ENCODE measurements at regions not wholly inside any gene's neighbourhood (a gene's known extent, or its start where the extent isn't known, plus 50 kb on each side); places are given as distances from the start of the nearest gene placed in this dataset.

- no peak overlapping the region for H3K9ac ChIP-seq (ENCODE audit: low read length)
- TF ChIP-seq EZH2phosphoT487 (IDR thresholded peaks at IDR 0.05; ENCODE audit: low read depth) (no peak), CTCF (IDR thresholded peaks at IDR 0.05; ENCODE audit: low read depth, low read length) (no peak)
- H3K4me3 ChIP-seq (ENCODE audit: low read length): no peak overlapping the region
- no peaks in the 10 kb centered on the region for H3K27me3 ChIP-seq (ENCODE audit: low read depth, low read length)
- no peaks in the 10 kb centered on the region for H3K9me3 ChIP-seq (ENCODE audit: insufficient read depth, low read length)
- no peaks in the 10 kb centered on the region for H3K4me1 ChIP-seq (ENCODE audit: low read length)
- no peak overlapping the region for H2AFZ ChIP-seq (ENCODE audit: low read depth, low read length)
- H3K27ac ChIP-seq (ENCODE audit: low read length): no peak overlapping the region
- H4K20me1 ChIP-seq (ENCODE audit: insufficient read depth, low read length): no peaks in the 10 kb centered on the region
- H3K36me3 ChIP-seq (replicated peaks; ENCODE audit: low read depth, low read length): no peaks in the 10 kb centered on the region
- no peak overlapping the region for H3K4me2 ChIP-seq (ENCODE audit: low read length)
- H3K79me2 ChIP-seq (ENCODE audit: low read length): no peaks in the 10 kb centered on the region
Measured at GRCh38 chr20:39808613-39809012, 846.5 kb downstream of the DHX35 start.

- H3K4me1 ChIP-seq (ENCODE audit: low read length): peaks cover 20% of the 10 kb centered on the region
- H3K79me2 ChIP-seq (ENCODE audit: low read length): no peaks in the 10 kb centered on the region
- peak overlapping the region; percentile 44 for H2AFZ ChIP-seq (ENCODE audit: low read depth, low read length)
- TF ChIP-seq EZH2phosphoT487 (IDR thresholded peaks at IDR 0.05; ENCODE audit: low read depth) (no peak), CTCF (IDR thresholded peaks at IDR 0.05; ENCODE audit: low read depth, low read length) (no peak)
- peak overlapping the region; percentile 34 for H3K27ac ChIP-seq (ENCODE audit: low read length)
- 0 out of 2 replicates have a peak overlapping the region, but pooled peaks have one; percentile 0 for H3K9ac ChIP-seq (ENCODE audit: low read length)
- H3K27me3 ChIP-seq (ENCODE audit: low read depth, low read length): no peaks in the 10 kb centered on the region
- no peaks in the 10 kb centered on the region for H3K36me3 ChIP-seq (replicated peaks; ENCODE audit: low read depth, low read length)
- H3K9me3 ChIP-seq (ENCODE audit: insufficient read depth, low read length): no peaks in the 10 kb centered on the region
- no peak overlapping the region for H3K4me3 ChIP-seq (ENCODE audit: low read length)
- H3K4me2 ChIP-seq (ENCODE audit: low read length): peak overlapping the region; percentile 20
- H4K20me1 ChIP-seq (ENCODE audit: insufficient read depth, low read length): no peaks in the 10 kb centered on the region
Measured at GRCh38 chr20:39800548-39800947, 838.4 kb downstream of the DHX35 start.

GRCh38 chr20:39800111-39800510, 838.0 kb downstream of the DHX35 start:
- Histone ChIP-seq H3K9me3 (ENCODE audit: insufficient read depth, low read length) (no peaks in the 10 kb centered on the region), H3K4me1 (ENCODE audit: low read length) (peaks cover 20% of the 10 kb centered on the region), H3K4me3 (ENCODE audit: low read length) (no peak overlapping the region), H2AFZ (ENCODE audit: low read depth, low read length) (peak overlapping the region; percentile 44), H4K20me1 (ENCODE audit: insufficient read depth, low read length) (no peaks in the 10 kb centered on the region), H3K27ac (ENCODE audit: low read length) (peak overlapping the region; percentile 34), H3K79me2 (ENCODE audit: low read length) (no peaks in the 10 kb centered on the region), H3K9ac (ENCODE audit: low read length) (0 out of 2 replicates have a peak overlapping the region, but pooled peaks have one; percentile 0), H3K27me3 (ENCODE audit: low read depth, low read length) (no peaks in the 10 kb centered on the region), H3K36me3 (replicated peaks; ENCODE audit: low read depth, low read length) (no peaks in the 10 kb centered on the region), H3K4me2 (ENCODE audit: low read length) (peak overlapping the region; percentile 20)
- TF ChIP-seq CTCF (IDR thresholded peaks at IDR 0.05; ENCODE audit: low read depth, low read length): no peak

- H3K36me3 ChIP-seq (replicated peaks; ENCODE audit: low read depth, low read length): no peaks in the 10 kb centered on the region
- no peak overlapping the region for H3K9ac ChIP-seq (ENCODE audit: low read length)
- no peaks in the 10 kb centered on the region for H3K79me2 ChIP-seq (ENCODE audit: low read length)
- H4K20me1 ChIP-seq (ENCODE audit: insufficient read depth, low read length): no peaks in the 10 kb centered on the region
- no peak overlapping the region for H2AFZ ChIP-seq (ENCODE audit: low read depth, low read length)
- peak overlapping the region; percentile 20 for H3K4me2 ChIP-seq (ENCODE audit: low read length)
- H3K4me3 ChIP-seq (ENCODE audit: low read length): no peak overlapping the region
- no peaks in the 10 kb centered on the region for H3K9me3 ChIP-seq (ENCODE audit: insufficient read depth, low read length)
- no peak overlapping the region; the same call in 1 of the 2 replicates for H3K27ac ChIP-seq (ENCODE audit: low read length)
- H3K4me1 ChIP-seq (ENCODE audit: low read length): peaks cover 20% of the 10 kb centered on the region
- no peak for TF ChIP-seq CTCF (IDR thresholded peaks at IDR 0.05; ENCODE audit: low read depth, low read length)
- TF ChIP-seq EZH2phosphoT487 (IDR thresholded peaks at IDR 0.05; ENCODE audit: low read depth): no peak
- H3K27me3 ChIP-seq (ENCODE audit: low read depth, low read length): no peaks in the 10 kb centered on the region
Measured at GRCh38 chr20:39799366-39799965, 837.3 kb downstream of the DHX35 start.
